Epithelial cell of esophagus (primary cell): ENCODE measurements at regions not wholly inside any gene's neighbourhood (a gene's known extent, or its start where the extent isn't known, plus 50 kb on each side); places are given as distances from the start of the nearest gene placed in this dataset.

Experiments
- DNase-seq: peaks from one replicate; pipeline ENCODE4 v3.0.0; 2010; ENCODE audit warnings: low read depth
- H3K4me3 ChIP-seq: 2 replicates; pipeline ENCODE4 v1.5.1; 2011; ENCODE audit warnings: mild to moderate bottlenecking, low read length, control low read depth
- CTCF ChIP-seq: IDR thresholded peaks from 2 replicates; pipeline ENCODE4 v1.5.1; 2011; ENCODE audit warnings: low read depth, mild to moderate bottlenecking, low read length, control low read depth, inconsistent platforms; ENCODE audit not compliant: insufficient read depth; ENCODE audit errors: missing control alignments

GRCh38 chr5:135694012-135694411 is 115.2 kb upstream of the CXCL14 start:
- no peak overlapping the region for H3K4me3 ChIP-seq
- TF ChIP-seq CTCF = no peak
- no peak for DNase-seq

GRCh38 chr5:135693371-135693955 is 114.7 kb upstream of the CXCL14 start:
- DNase-seq = peak; percentile 97
- no peak for TF ChIP-seq CTCF
- no peak overlapping the region for H3K4me3 ChIP-seq

- no peak for DNase-seq
- no peak overlapping the region for H3K4me3 ChIP-seq
- TF ChIP-seq CTCF = no peak
These were observed 112.3 kb upstream of the CXCL14 start for GRCh38 chr5:135691044-135691443.

- no peak for TF ChIP-seq CTCF
- no peak for DNase-seq
- H3K4me3 ChIP-seq = no peak overlapping the region
These were observed 111.7 kb upstream of the CXCL14 start for GRCh38 chr5:135690466-135690865.

GRCh38 chr5:135689506-135689905 is 110.7 kb upstream of the CXCL14 start:
- TF ChIP-seq CTCF = no peak
- no peak overlapping the region for H3K4me3 ChIP-seq
- peak; percentile 64 for DNase-seq

GRCh38 chr5:135688385-135688784 is 109.6 kb upstream of the CXCL14 start:
- no peak for DNase-seq
- no peak for TF ChIP-seq CTCF
- no peak overlapping the region for H3K4me3 ChIP-seq

- H3K4me3 ChIP-seq = no peak overlapping the region
- DNase-seq = no peak
- TF ChIP-seq CTCF = no peak
These were observed 104.4 kb upstream of the CXCL14 start for GRCh38 chr5:135683189-135683588.
